DND-41 (cell line): ENCODE measurements at regions not wholly inside any gene's neighbourhood (a gene's known extent, or its start where the extent isn't known, plus 50 kb on each side); places are given as distances from the start of the nearest gene placed in this dataset.

Experiments
- ATAC-seq: fragments of 200-7000 bp; cut with Tn5 transposase; 3 replicates; pipeline ENCODE4 v1.9.1; 2021; ENCODE audit warnings: low read depth; ENCODE audit not compliant: insufficient read depth
- DNase-seq: peaks from one replicate; pipeline ENCODE4 v3.0.0-alpha.2; 2020
- H2AFZ ChIP-seq: 2 replicates; pipeline ENCODE4 v1.6.0; 2012; ENCODE audit warnings: low read depth, low read length
- H3K27ac ChIP-seq: 2 replicates; pipeline ENCODE4 v1.5.1; 2012; ENCODE audit warnings: low read length, inconsistent platforms
- H3K27me3 ChIP-seq: fragments of 200-600 bp; sonication (generic); 2 replicates; pipeline ENCODE4 v1.6.0; 2012; ENCODE audit warnings: low read length, mild to moderate bottlenecking, inconsistent platforms; ENCODE audit not compliant: insufficient read depth, poor library complexity
- H3K36me3 ChIP-seq: 2 replicates; pipeline ENCODE4 v1.5.1; 2012; ENCODE audit warnings: low read length, inconsistent platforms; ENCODE audit not compliant: insufficient read depth
- H3K4me1 ChIP-seq: 2 replicates; pipeline ENCODE4 v1.5.1; 2012; ENCODE audit warnings: mild to moderate bottlenecking, low read length; ENCODE audit not compliant: insufficient read depth
- H3K4me2 ChIP-seq: 2 replicates; pipeline ENCODE4 v1.6.0; 2012; ENCODE audit warnings: mild to moderate bottlenecking, moderate library complexity, low read length, inconsistent platforms; ENCODE audit not compliant: insufficient read depth
- H3K4me3 ChIP-seq, 2 experiments: fragments of 200-600 bp in 1 of 2; shearing (Covaris generic) in 1 of 2; 2 replicates each; pipeline ENCODE4 v1.5.1; 2012 to 2016; ENCODE audit warnings: inconsistent platforms in 2 of 2, low read length in 2 of 2, mild to moderate bottlenecking in 2 of 2, low read depth in 1 of 2, moderate library complexity in 1 of 2
- H3K79me2 ChIP-seq: 2 replicates; pipeline ENCODE4 v1.6.0; 2012; ENCODE audit warnings: low read length, inconsistent platforms; ENCODE audit not compliant: insufficient read depth
- H3K9ac ChIP-seq: 2 replicates; pipeline ENCODE4 v1.6.0; 2012; ENCODE audit warnings: low read depth, mild to moderate bottlenecking, inconsistent platforms, low read length, moderate library complexity
- H3K9me3 ChIP-seq: 2 replicates; pipeline ENCODE4 v1.5.1; 2012; ENCODE audit warnings: low read length, moderate library complexity, mild to moderate bottlenecking, inconsistent platforms; ENCODE audit not compliant: insufficient read depth, severe bottlenecking
- H4K20me1 ChIP-seq: 2 replicates; pipeline ENCODE4 v1.6.0; 2012; ENCODE audit warnings: low read length; ENCODE audit not compliant: insufficient read depth
- CTCF ChIP-seq: IDR thresholded peaks from 2 replicates; pipeline ENCODE4 v1.5.1; 2012; ENCODE audit warnings: borderline replicate concordance, low read length, moderate library complexity, mild to moderate bottlenecking; ENCODE audit not compliant: poor library complexity, severe bottlenecking; ENCODE audit errors: extremely low read depth
- EZH2 ChIP-seq: IDR thresholded peaks from 3 replicates; pipeline ENCODE4 v1.6.1; 2012; ENCODE audit warnings: borderline replicate concordance, low read depth, mild to moderate bottlenecking, moderate library complexity, low read length, inconsistent platforms; ENCODE audit not compliant: severe bottlenecking

GRCh38 chr20:40101560-40101959, 587.5 kb downstream of the MAFB start:
- no peaks in the 10 kb centered on the region for H3K79me2 ChIP-seq
- no peak overlapping the region for H3K4me3 ChIP-seq
- H3K4me2 ChIP-seq = no peak overlapping the region
- peaks cover 5% of the 10 kb centered on the region for H3K27me3 ChIP-seq
- H3K9me3 ChIP-seq = no peaks in the 10 kb centered on the region
- no peak overlapping the region for H2AFZ ChIP-seq
- no peaks in the 10 kb centered on the region for H3K36me3 ChIP-seq
- no peak overlapping the region for H3K27ac ChIP-seq
- no peaks in the 10 kb centered on the region for H3K4me1 ChIP-seq
- no peak overlapping the region for H3K9ac ChIP-seq
- TF ChIP-seq EZH2 (no peak), CTCF (no peak)
- H4K20me1 ChIP-seq = no peaks in the 10 kb centered on the region
- DNase-seq (no peak), ATAC-seq (no peak)

DNA sequence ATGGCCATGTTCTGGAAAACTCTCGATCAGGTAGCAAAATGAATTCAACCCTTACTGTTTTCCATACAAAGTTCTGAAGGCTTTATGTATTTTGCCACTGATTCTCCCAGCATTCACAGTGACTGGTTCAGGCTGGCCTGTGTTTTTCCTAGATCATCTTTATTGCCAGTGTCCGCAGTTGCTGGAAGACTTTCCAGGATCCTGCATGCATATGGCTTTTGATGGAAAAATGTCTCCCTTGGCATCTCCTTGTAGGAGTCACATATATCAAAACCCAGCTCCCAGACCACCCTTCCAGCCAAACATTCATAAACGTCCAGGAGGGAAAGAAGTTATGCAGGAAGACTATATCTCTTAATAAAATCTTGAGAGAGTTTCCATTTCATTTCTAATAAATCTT, 588.8 kb downstream of the MAFB start:
- Histone ChIP-seq H3K4me3 (no peak overlapping the region), H2AFZ (no peak overlapping the region), H3K9ac (no peak overlapping the region), H3K9me3 (no peaks in the 10 kb centered on the region), H3K27ac (no peak overlapping the region), H3K36me3 (no peaks in the 10 kb centered on the region), H3K4me2 (no peak overlapping the region), H3K4me1 (no peaks in the 10 kb centered on the region), H3K27me3 (peaks cover 5% of the 10 kb centered on the region), H4K20me1 (no peaks in the 10 kb centered on the region), H3K79me2 (no peaks in the 10 kb centered on the region)
- no peak for ATAC-seq
- TF ChIP-seq CTCF = no peak
- TF ChIP-seq EZH2 = no peak
- DNase-seq = no peak

DNA sequence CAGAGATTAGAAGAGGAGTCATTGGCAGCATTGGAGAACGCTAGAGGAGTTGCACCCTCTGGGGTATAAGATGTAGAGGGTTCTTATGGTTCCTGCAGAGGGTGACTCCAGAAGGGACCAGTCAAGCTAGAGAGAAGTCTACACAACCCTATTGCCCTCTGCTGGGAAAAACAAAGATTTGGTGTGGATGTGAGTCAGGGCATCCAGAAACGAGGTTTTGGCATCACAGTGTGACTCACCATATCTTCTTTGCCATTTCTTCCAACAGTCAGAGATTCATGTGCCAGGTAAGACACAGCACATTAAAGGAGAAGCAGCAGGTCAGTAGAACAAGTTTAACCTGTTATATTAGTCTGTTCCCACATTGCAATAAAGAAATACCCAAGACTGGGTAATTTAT, 598.8 kb downstream of the MAFB start:
- Histone ChIP-seq H3K4me1 (no peaks in the 10 kb centered on the region), H4K20me1 (no peaks in the 10 kb centered on the region), H3K27me3 (no peaks in the 10 kb centered on the region), H3K4me2 (no peak overlapping the region), H3K4me3 (no peak overlapping the region), H3K36me3 (no peaks in the 10 kb centered on the region), H3K9me3 (no peaks in the 10 kb centered on the region), H2AFZ (no peak overlapping the region), H3K9ac (no peak overlapping the region), H3K79me2 (no peaks in the 10 kb centered on the region), H3K27ac (no peak overlapping the region)
- ATAC-seq (no peak), DNase-seq (no peak)
- TF ChIP-seq CTCF = no peak
- no peak for TF ChIP-seq EZH2

DNA sequence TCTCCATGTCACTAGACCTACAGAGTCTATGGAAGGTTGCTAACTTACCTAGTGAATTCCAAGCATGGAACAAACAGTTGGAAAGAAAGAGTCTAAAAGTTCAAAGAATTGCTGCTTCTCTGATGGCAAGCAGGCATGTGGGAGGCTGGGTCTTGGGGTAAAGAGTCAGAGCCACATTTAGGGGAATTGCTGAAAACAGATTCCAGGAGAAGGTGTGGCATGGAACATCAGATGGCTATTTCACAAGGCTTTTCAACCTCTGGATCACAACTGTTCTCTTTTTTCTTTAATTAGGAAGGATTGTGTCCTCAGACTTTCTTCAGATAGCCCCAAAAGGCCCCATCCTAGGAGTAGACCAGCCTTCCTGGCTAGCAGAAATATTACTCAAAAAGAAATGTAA, 601.5 kb downstream of the MAFB start:
- H3K36me3 ChIP-seq = no peaks in the 10 kb centered on the region
- no peaks in the 10 kb centered on the region for H3K27me3 ChIP-seq
- TF ChIP-seq CTCF (no peak), EZH2 (no peak)
- no peaks in the 10 kb centered on the region for H3K79me2 ChIP-seq
- H2AFZ ChIP-seq = no peak overlapping the region
- no peak overlapping the region for H3K27ac ChIP-seq
- no peak overlapping the region for H3K9ac ChIP-seq
- no peaks in the 10 kb centered on the region for H3K9me3 ChIP-seq
- no peaks in the 10 kb centered on the region for H4K20me1 ChIP-seq
- DNase-seq (no peak), ATAC-seq (no peak)
- H3K4me2 ChIP-seq = no peak overlapping the region
- H3K4me3 ChIP-seq = no peak overlapping the region
- no peaks in the 10 kb centered on the region for H3K4me1 ChIP-seq
